ENCODE measurements at regions not wholly inside any gene's neighbourhood (a gene's known extent, or its start where the extent isn't known, plus 50 kb on each side); places are given as distances from the start of the nearest gene placed in this dataset.

GRCh38 chr9:106309925-106310324 is 553.0 kb upstream of the ZNF462 start:
- TF ChIP-seq GLIS3 (CRISPR knock-in tag; IDR thresholded peaks at IDR 0.05) (no peak), PPARA (CRISPR knock-in tag; IDR thresholded peaks at IDR 0.05; ENCODE audit: borderline replicate concordance) (no peak), POU6F1 (CRISPR knock-in tag; IDR thresholded peaks at IDR 0.05; ENCODE audit: borderline replicate concordance, low read depth) (no peak), TSHZ2 (CRISPR knock-in tag; IDR thresholded peaks at IDR 0.05) (no peak), ZNF8 (CRISPR knock-in tag; IDR thresholded peaks at IDR 0.05) (no peak), CSRNP3 (CRISPR knock-in tag; IDR thresholded peaks at IDR 0.05) (no peak), ZNF70 (CRISPR knock-in tag; IDR thresholded peaks at IDR 0.05) (no peak)
- no peak for ATAC-seq

GRCh38 chr9:106310782-106311181 is 552.2 kb upstream of the ZNF462 start:
- no peak for TF ChIP-seq ZFP3 (CRISPR knock-in tag; IDR thresholded peaks at IDR 0.05)
- no peak for TF ChIP-seq TSHZ2 (CRISPR knock-in tag; IDR thresholded peaks at IDR 0.05)
- no peak for TF ChIP-seq ISL1 (CRISPR knock-in tag; IDR thresholded peaks at IDR 0.05)
- no peak for TF ChIP-seq POU6F1 (CRISPR knock-in tag; IDR thresholded peaks at IDR 0.05; ENCODE audit: borderline replicate concordance, low read depth)
- no peak for TF ChIP-seq RARB (CRISPR knock-in tag; IDR thresholded peaks at IDR 0.05)
- no peak for TF ChIP-seq PPARA (CRISPR knock-in tag; IDR thresholded peaks at IDR 0.05; ENCODE audit: borderline replicate concordance)
- no peak for TF ChIP-seq ZNF70 (CRISPR knock-in tag; IDR thresholded peaks at IDR 0.05)
- TF ChIP-seq ESRRG (CRISPR knock-in tag; IDR thresholded peaks at IDR 0.05) = no peak
- TF ChIP-seq GLIS3 (CRISPR knock-in tag; IDR thresholded peaks at IDR 0.05) = no peak
- TF ChIP-seq PATZ1 (CRISPR knock-in tag; IDR thresholded peaks at IDR 0.05; ENCODE audit: borderline replicate concordance) = no peak
- TF ChIP-seq ZNF565 (CRISPR knock-in tag; conservative IDR thresholded peaks at IDR 0.05; ENCODE audit: low read depth) = no peak
- no peak for TF ChIP-seq ZNF8 (CRISPR knock-in tag; IDR thresholded peaks at IDR 0.05)
- TF ChIP-seq OSR1 (CRISPR knock-in tag; IDR thresholded peaks at IDR 0.05) = no peak
- no peak for ATAC-seq

- TF ChIP-seq TCF4 (CRISPR knock-in tag; IDR thresholded peaks at IDR 0.05; ENCODE audit: borderline replicate concordance) = no peak
- no peak for TF ChIP-seq SNAI2 (CRISPR knock-in tag; IDR thresholded peaks at IDR 0.05)
- no peak for TF ChIP-seq PPARA (CRISPR knock-in tag; IDR thresholded peaks at IDR 0.05; ENCODE audit: borderline replicate concordance)
- no peak for TF ChIP-seq ZNF70 (CRISPR knock-in tag; IDR thresholded peaks at IDR 0.05)
- no peak for TF ChIP-seq RARB (CRISPR knock-in tag; IDR thresholded peaks at IDR 0.05)
- no peak for ATAC-seq
Observed at GRCh38 chr9:106312906-106313305, 550.1 kb upstream of the ZNF462 start.
